ENCODE measurements at regions not wholly inside any gene's neighbourhood (a gene's known extent, or its start where the extent isn't known, plus 50 kb on each side); places are given as distances from the start of the nearest gene placed in this dataset.
"Not testable (repeated sequence)": the region's sequence is repeated elsewhere in the genome, so short reads cannot be mapped to it uniquely, and the experiment has no call there.

DNA sequence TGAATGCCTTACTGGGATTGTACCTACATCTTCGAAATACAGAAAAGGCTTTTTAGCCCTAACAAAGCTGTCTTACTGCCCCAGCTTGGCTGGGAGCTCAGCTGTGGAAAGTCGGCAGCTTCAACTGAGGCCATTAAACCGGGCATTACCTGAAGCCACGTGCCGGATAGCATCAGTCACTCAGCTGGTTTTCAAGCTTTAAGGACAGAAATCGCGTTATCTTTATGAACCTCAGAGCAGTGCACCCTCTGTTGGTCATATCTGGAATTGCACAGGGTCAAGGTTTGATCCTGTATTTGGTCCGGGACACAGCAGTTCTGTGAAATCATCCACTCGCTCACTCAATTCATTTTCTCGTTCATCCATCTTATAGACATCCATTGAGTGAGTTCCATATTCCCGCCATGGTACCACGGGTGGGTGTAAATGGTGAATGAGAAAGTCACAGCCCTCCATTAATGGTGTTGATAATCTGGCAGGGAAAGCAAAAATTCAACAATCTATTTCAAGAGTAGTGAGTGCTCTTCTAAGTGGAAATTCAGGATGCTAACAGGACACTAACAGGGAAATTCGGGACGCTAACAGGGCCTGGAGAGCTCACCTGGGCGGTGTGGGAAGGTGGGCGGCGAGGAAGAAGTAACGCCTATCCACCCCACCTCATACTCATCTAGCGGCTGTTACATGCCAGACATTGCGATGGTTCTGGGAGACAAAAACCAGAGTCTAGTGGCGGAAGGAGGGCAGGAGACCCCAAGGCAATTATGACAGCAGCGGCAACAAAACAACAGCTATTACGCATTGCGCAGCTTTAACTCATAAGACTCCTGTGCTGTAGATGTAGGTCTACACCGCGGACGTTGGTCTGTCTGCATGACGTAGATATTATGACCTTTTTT is 60.6 kb upstream of the TCL1A start:
- Mint-ChIP-seq H3K9me3 (peaks cover 4% of the 10 kb centered on the region), H3K27ac (no peak overlapping the region), H3K27me3 (ENCODE audit: low read depth, poor library complexity) (peaks cover 10% of the 10 kb centered on the region), H3K36me3 (ENCODE audit: low read depth) (no peaks in the 10 kb centered on the region), H3K4me1 (peaks cover 14% of the 10 kb centered on the region), H3K4me3 (no peak overlapping the region)
- DNase-seq, result peak; percentile 72
- TF ChIP-seq, protein P1, sequence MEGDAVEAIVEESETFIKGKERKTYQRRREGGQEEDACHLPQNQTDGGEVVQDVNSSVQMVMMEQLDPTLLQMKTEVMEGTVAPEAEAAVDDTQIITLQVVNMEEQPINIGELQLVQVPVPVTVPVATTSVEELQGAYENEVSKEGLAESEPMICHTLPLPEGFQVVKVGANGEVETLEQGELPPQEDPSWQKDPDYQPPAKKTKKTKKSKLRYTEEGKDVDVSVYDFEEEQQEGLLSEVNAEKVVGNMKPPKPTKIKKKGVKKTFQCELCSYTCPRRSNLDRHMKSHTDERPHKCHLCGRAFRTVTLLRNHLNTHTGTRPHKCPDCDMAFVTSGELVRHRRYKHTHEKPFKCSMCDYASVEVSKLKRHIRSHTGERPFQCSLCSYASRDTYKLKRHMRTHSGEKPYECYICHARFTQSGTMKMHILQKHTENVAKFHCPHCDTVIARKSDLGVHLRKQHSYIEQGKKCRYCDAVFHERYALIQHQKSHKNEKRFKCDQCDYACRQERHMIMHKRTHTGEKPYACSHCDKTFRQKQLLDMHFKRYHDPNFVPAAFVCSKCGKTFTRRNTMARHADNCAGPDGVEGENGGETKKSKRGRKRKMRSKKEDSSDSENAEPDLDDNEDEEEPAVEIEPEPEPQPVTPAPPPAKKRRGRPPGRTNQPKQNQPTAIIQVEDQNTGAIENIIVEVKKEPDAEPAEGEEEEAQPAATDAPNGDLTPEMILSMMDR (IDR thresholded peaks at IDR 0.05), result peak; percentile 90

- no peak for DNase-seq
- Mint-ChIP-seq H3K36me3 (ENCODE audit: low read depth) (no peaks in the 10 kb centered on the region), H3K4me1 (peaks cover 21% of the 10 kb centered on the region), H3K4me3 (no peak overlapping the region), H3K27me3 (ENCODE audit: low read depth, poor library complexity) (peaks cover 18% of the 10 kb centered on the region), H3K27ac (no peak overlapping the region), H3K9me3 (peaks cover 6% of the 10 kb centered on the region)
- TF ChIP-seq, protein P1 (IDR thresholded peaks at IDR 0.05), result no peak
These were observed 56.9 kb upstream of the TCL1A start for GRCh38 chr14:95770777-95771176.

DNA sequence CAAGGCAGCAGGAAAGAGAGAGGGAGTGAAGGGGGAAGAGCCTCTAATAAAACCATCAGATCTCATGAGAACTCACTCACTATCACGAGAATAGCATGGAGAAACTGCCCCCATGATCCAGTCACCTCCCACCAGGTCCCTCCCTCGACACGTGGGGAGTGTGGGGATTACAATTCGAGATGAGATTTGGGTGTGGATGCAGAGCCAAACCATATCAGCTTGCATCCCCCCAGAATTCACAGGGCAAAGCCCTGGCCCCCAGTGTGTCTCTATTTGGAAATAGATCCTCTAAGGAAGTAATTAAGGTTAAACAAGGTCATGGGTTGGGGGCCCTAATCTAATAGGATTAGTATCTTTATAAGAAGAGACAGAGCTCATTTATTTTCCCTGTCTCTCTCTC is 56.1 kb upstream of the TCL1A start:
- Mint-ChIP-seq H3K27ac (peak overlapping the region; percentile 15), H3K36me3 (ENCODE audit: low read depth) (no peaks in the 10 kb centered on the region), H3K9me3 (peaks cover 6% of the 10 kb centered on the region), H3K27me3 (ENCODE audit: low read depth, poor library complexity) (peaks cover 20% of the 10 kb centered on the region), H3K4me3 (no peak overlapping the region), H3K4me1 (peaks cover 21% of the 10 kb centered on the region)
- TF ChIP-seq, protein P1 (IDR thresholded peaks at IDR 0.05), result no peak
- DNase-seq, result no peak

DNA sequence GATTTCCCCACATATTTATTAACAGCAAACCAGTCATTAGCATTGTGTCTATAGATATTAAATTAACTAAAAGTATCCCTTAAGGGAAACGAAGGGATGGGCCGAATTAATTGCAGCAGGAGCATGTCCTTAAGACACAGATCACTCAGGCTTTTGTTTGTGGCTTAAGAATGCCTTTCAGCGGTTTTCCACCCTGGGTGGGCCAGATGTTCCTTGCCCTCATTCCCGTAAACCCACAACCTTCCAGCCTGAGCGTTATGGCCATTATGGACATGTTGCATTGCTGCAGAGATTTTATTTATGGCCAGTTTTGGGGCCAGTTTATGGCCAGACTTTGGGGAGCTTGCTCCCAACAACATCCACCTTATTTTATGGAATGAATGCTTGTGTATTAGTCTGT is 55.5 kb upstream of the TCL1A start:
- not testable (repeated sequence) for H3K4me3 Mint-ChIP-seq; H3K27ac Mint-ChIP-seq; H3K9me3 Mint-ChIP-seq; DNase-seq; H3K36me3 Mint-ChIP-seq (ENCODE audit: low read depth)
- peaks cover 21% of the 10 kb centered on the region for H3K4me1 Mint-ChIP-seq
- H3K27me3 Mint-ChIP-seq (ENCODE audit: low read depth, poor library complexity), result peaks cover 20% of the 10 kb centered on the region

DNA sequence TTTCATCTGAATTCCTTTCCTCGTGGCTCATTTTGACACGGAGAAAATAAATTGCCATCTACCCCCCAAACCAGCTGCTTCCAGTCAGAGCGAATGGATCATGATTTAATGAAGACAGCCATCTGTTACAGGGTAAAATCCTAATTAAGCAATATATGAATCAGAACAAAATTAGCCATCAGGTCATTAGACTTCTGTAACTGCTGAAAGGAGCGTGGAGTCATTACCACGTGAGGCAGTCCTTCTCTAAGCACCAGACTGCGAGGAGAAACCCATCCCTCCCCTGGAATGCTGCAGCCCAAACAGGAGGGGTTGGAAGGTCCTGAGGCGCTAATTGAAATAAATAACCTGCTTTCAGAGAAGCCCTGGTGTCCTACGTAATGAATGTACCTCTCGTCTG is 51.1 kb upstream of the TCL1A start:
- Mint-ChIP-seq H3K4me3 (no peak overlapping the region), H3K9me3 (peaks cover 3% of the 10 kb centered on the region), H3K27ac (no peak overlapping the region), H3K4me1 (peaks cover 19% of the 10 kb centered on the region), H3K36me3 (ENCODE audit: low read depth) (no peaks in the 10 kb centered on the region), H3K27me3 (ENCODE audit: low read depth, poor library complexity) (peaks cover 20% of the 10 kb centered on the region)
- DNase-seq, result no peak
- TF ChIP-seq, protein P1 (IDR thresholded peaks at IDR 0.05), result no peak

DNA sequence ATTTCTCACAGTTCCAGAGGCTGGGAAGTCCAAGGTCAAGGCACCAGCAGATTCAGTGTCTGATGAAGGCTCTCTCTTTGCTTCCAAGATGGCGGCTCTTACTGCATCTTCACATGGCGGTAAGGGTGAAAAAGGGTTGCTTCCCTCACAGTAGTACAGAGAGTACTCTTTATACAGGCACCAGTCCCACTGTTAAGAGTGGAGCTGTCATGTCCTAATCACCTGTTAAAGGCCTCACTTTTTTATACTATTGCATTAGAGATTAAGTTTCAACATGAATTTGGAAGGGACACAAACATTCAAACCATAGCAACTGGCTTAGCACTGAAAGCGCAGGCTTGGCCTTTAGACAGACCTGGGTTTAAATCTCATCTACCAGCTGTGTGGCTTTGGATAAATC is 50.0 kb upstream of the TCL1A start:
- Mint-ChIP-seq H3K27ac (no peak overlapping the region), H3K36me3 (ENCODE audit: low read depth) (no peaks in the 10 kb centered on the region), H3K4me1 (peaks cover 9% of the 10 kb centered on the region), H3K4me3 (no peak overlapping the region), H3K9me3 (peaks cover 3% of the 10 kb centered on the region), H3K27me3 (ENCODE audit: low read depth, poor library complexity) (peaks cover 20% of the 10 kb centered on the region)
- TF ChIP-seq, protein P1 (IDR thresholded peaks at IDR 0.05), result no peak
- DNase-seq, result no peak

Measured in nephron progenitor cell (in vitro differentiated cells).